NCI-H82 treated with DMSO at 0.1 percent for 48 hours (cell line): ENCODE measurements at regions not wholly inside any gene's neighbourhood (a gene's known extent, or its start where the extent isn't known, plus 50 kb on each side); places are given as distances from the start of the nearest gene placed in this dataset.

ENCODE experiments used
- DNase-seq: peaks from one replicate; lab custom pipeline; 2025; ENCODE audit not compliant: unreplicated experiment; lab: John Stamatoyannopoulos, UW

GRCh38 chr2:204264621-204265140 lies 280.6 kb upstream of the PARD3B start:
- peak; percentile 74 for DNase-seq

GRCh38 chr2:204265681-204266181 lies 279.5 kb upstream of the PARD3B start:
- no peak for DNase-seq

GRCh38 chr2:204268458-204268857 lies 276.8 kb upstream of the PARD3B start:
- DNase-seq: no peak

GRCh38 chr2:204268971-204269370 lies 276.3 kb upstream of the PARD3B start:
- DNase-seq: no peak

- DNase-seq: no peak
Measured at GRCh38 chr2:204272089-204272488, 273.2 kb upstream of the PARD3B start.

GRCh38 chr2:204272610-204273287 lies 272.5 kb upstream of the PARD3B start:
- DNase-seq: no peak

- DNase-seq: no peak
Measured at GRCh38 chr2:204274429-204274828, 270.8 kb upstream of the PARD3B start.

- no peak for DNase-seq
Measured at GRCh38 chr2:204274991-204275390, 270.3 kb upstream of the PARD3B start.

GRCh38 chr2:204277226-204277625 lies 268.0 kb upstream of the PARD3B start:
- DNase-seq: no peak

GRCh38 chr2:204278454-204278853 lies 266.8 kb upstream of the PARD3B start:
- DNase-seq: no peak

GRCh38 chr2:204279819-204280218 lies 265.5 kb upstream of the PARD3B start:
- DNase-seq: peak; percentile 43

- DNase-seq: peak; percentile 49
Measured at GRCh38 chr2:204280262-204280668, 265.0 kb upstream of the PARD3B start.

- no peak for DNase-seq
Measured at GRCh38 chr2:204282081-204282480, 263.2 kb upstream of the PARD3B start.

- no peak for DNase-seq
Measured at GRCh38 chr2:204282525-204282924, 262.8 kb upstream of the PARD3B start.

- no peak for DNase-seq
Measured at GRCh38 chr2:204289066-204289465, 256.2 kb upstream of the PARD3B start.

- no peak for DNase-seq
Measured at GRCh38 chr2:204292439-204292838, 252.8 kb upstream of the PARD3B start.

GRCh38 chr2:204293884-204294747 lies 251.2 kb upstream of the PARD3B start:
- peak; percentile 72 for DNase-seq

- DNase-seq: no peak
Measured at GRCh38 chr2:204298404-204298803, 246.9 kb upstream of the PARD3B start.

- no peak for DNase-seq
Measured at GRCh38 chr2:204299766-204300165, 245.5 kb upstream of the PARD3B start.

- no peak for DNase-seq
Measured at GRCh38 chr2:204306667-204307066, 238.6 kb upstream of the PARD3B start.

- peak; percentile 16 for DNase-seq
Measured at GRCh38 chr2:204312105-204312504, 233.2 kb upstream of the PARD3B start.

- no peak for DNase-seq
Measured at GRCh38 chr2:204313256-204313655, 232.0 kb upstream of the PARD3B start.
